ENCODE measurements at regions not wholly inside any gene's neighbourhood (a gene's known extent, or its start where the extent isn't known, plus 50 kb on each side); places are given as distances from the start of the nearest gene placed in this dataset.
"Not testable (repeated sequence)": the region's sequence is repeated elsewhere in the genome, so short reads cannot be mapped to it uniquely, and the experiment has no call there.

DNA sequence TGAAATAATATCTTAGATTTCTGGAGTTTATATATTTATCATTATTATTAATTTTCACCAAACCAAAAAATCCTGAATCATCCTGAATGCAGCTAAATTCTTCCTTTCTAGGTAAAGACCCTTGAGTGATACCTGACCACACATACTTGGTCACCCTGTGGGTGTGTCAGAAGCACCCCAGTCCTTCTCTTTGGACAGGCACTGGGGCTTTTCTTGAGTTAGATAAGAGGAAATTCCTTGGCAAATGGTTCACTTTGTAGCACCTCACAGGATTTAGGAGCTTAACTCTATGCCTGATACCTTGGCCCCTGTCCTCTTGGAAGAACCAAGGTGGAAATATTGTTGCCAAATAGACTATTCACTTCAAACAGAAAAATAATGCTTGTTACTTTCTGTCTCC is 69.6 kb upstream of the PNPLA4 start:
- peaks cover 0 to 7% (median 0%) of the 10 kb centered on the region in 3 donors for H3K9me3 ChIP-seq
- no peaks in the 10 kb centered on the region for H3K4me1 ChIP-seq
- no peak overlapping the region for H3K27ac ChIP-seq
- no peaks in the 10 kb centered on the region for H3K27me3 ChIP-seq
- no peaks in the 10 kb centered on the region for H3K36me3 ChIP-seq
- no peak for DNase-seq
- H3K4me3 ChIP-seq = no peak overlapping the region
- TF ChIP-seq, protein P1, sequence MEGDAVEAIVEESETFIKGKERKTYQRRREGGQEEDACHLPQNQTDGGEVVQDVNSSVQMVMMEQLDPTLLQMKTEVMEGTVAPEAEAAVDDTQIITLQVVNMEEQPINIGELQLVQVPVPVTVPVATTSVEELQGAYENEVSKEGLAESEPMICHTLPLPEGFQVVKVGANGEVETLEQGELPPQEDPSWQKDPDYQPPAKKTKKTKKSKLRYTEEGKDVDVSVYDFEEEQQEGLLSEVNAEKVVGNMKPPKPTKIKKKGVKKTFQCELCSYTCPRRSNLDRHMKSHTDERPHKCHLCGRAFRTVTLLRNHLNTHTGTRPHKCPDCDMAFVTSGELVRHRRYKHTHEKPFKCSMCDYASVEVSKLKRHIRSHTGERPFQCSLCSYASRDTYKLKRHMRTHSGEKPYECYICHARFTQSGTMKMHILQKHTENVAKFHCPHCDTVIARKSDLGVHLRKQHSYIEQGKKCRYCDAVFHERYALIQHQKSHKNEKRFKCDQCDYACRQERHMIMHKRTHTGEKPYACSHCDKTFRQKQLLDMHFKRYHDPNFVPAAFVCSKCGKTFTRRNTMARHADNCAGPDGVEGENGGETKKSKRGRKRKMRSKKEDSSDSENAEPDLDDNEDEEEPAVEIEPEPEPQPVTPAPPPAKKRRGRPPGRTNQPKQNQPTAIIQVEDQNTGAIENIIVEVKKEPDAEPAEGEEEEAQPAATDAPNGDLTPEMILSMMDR (IDR thresholded peaks at IDR 0.05) = no peak
- intact Hi-C loops (cut with DNase I; ENCODE audit: low total_unique reads) = no loop called here

DNA sequence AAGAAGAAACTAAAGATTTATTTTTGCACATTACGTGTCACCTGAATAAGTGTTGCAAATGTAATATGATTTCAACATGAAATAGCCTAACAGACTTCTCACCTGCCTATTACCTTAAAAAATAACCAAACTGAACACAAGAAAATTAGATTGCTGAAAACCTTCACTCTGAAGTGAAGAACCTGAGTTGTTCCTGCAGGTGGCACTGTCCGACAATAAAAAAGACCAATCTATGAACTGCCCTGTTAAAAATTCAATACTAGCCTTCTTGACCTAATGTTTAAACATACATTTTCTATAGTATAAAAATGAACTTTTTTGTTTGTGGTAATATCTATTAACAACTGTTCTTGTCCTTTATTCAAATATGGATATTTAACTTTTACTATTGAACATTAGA is 69.2 kb upstream of the PNPLA4 start:
- intact Hi-C loops (cut with DNase I; ENCODE audit: low total_unique reads) = no loop called here
- Histone ChIP-seq H3K27ac (no peak overlapping the region), H3K27me3 (no peaks in the 10 kb centered on the region), H3K4me1 (no peaks in the 10 kb centered on the region), H3K4me3 (no peak overlapping the region), H3K9me3 (peaks cover 0 to 7% (median 0%) of the 10 kb centered on the region in 3 donors), H3K36me3 (no peaks in the 10 kb centered on the region)
- DNase-seq = no peak
- TF ChIP-seq, protein P1 (IDR thresholded peaks at IDR 0.05) = peak; percentile 40 to 42

DNA sequence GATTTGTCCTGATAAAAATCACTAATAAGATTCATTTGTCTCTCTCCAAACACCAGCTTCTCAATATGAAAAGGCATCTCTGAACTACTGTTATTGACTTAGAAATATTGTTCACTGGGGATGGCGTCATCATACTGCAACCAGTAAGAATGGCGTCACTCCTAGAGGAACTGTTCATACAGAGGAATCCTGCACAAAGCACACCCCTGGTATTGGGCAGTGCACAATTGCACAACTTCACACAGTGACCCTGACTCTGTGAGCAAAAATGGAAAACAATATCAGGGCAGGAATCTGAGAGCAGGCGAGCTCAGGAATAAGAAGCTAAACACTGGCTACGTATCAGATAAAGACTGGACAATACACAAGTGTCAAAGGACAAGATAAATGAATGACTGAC is 66.7 kb upstream of the PNPLA4 start:
- no peaks in the 10 kb centered on the region for H3K4me1 ChIP-seq
- H3K9me3 ChIP-seq = peaks cover 0 to 4% (median 4%) of the 10 kb centered on the region in 3 donors
- no peaks in the 10 kb centered on the region for H3K27me3 ChIP-seq
- DNase-seq = no peak
- H3K4me3 ChIP-seq = no peak overlapping the region
- no peaks in the 10 kb centered on the region for H3K36me3 ChIP-seq
- TF ChIP-seq, protein P1 (IDR thresholded peaks at IDR 0.05) = no peak
- intact Hi-C loops (cut with DNase I; ENCODE audit: low total_unique reads) = no loop called here
- H3K27ac ChIP-seq = no peak overlapping the region

DNA sequence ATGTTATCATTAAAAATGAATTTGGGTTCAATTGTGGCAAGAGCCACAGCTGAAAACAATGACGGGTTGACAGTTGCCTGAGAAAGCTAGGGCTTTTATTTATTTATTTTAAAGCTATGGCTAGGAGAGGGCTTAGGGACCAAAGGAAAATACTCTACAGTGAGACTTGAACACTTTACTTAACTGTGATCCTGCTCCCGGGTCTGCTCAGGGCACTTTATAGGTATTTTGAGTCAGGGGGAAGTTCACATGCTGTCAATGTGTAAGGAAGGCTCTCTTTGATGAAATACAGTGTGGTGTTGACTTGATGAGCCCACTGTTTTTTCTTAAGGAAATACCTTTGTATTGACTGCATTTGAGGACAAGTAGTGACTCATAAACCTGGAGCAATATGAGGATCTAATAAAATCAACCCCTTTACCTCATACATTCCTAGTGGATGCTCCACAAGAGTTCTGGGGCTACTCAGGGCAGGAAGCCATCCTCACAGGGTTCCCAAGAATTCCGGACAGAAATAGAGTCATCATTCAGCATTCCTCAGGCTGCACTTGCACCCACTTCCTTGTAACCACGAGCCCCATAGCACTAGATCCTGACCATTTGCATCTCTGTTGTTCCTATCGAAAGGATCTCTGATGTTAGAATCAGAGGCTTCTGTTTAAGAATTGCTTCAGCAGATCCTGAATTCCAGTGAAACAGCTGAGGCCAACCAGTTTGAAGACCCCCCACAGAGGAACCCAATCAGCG is 61.0 kb upstream of the PNPLA4 start:
- H3K9me3 ChIP-seq; H3K36me3 ChIP-seq; H3K27me3 ChIP-seq; H3K4me3 ChIP-seq; H3K27ac ChIP-seq; H3K4me1 ChIP-seq; intact Hi-C loops (cut with DNase I; ENCODE audit: low total_unique reads); DNase-seq: not testable (repeated sequence)

DNA sequence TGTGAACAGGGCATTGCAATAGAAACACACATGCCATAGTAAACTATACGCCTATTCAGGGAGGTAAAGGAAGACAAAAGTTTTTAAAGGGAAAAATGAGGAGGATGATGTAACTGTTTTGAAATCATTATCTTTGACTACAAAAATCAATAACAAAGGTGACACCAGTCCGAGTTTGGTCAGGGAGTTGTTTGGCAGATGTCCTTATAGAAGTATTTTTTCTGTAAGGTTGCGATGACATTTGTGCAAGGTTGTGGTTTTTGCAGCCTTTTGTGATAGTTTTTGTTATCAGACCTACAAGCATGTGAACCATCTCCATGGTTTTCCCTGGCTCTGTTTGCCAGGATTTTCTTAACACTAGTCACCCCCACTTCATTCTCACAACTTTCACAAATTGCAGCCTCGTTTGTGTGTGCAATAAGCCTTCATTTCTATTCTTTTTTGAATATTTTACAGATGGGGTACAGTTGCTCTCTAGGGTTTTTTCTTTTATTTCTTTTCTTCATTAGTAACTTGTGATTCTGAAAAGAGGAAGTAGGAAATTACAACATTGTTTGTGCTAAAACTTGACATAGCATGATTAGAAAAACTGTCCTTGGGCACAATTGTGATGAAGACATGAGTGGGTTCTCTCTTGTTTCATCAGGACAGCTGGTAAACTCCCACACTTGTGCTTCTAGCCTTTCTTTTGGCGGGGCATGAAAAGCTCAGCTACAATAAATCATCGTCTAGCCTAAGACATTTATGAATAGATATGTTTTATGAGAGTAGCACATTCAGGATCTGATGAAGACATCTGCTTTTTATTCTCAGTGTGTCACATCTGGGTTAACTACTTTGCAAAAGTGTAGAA is 60.2 kb upstream of the PNPLA4 start:
- no peak for DNase-seq
- intact Hi-C loops (cut with DNase I; ENCODE audit: low total_unique reads) = no loop called here

DNA sequence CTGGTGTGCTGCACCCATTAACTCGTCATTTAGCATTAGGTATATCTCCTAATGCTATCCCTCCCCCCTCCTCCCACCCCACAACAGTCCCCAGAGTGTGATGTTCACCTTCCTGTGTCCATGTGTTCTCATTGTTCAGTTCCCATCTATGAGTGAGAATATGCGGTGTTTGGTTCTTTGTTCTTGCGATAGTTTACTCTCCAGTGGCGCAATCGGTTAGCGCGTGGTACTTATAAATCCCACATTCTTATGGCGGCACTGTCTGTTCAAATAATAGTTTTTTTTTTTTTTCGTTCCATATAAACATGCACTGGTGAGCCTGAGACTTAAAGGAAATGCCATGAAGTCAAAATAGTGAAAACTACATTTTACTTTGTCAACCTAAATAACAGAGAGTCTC is 59.5 kb upstream of the PNPLA4 start:
- H3K4me3 ChIP-seq; H3K27ac ChIP-seq; H3K9me3 ChIP-seq; intact Hi-C loops (cut with DNase I; ENCODE audit: low total_unique reads); H3K4me1 ChIP-seq; H3K27me3 ChIP-seq; DNase-seq; H3K36me3 ChIP-seq: not testable (repeated sequence)

More for the DNA sequence above, 60.2 kb upstream of the PNPLA4 start:
- Histone ChIP-seq H3K27me3 (no peaks in the 10 kb centered on the region), H3K36me3 (no peaks in the 10 kb centered on the region), H3K9me3 (peaks cover 0 to 4% (median 0%) of the 10 kb centered on the region in 3 donors), H3K4me3 (no peak overlapping the region), H3K27ac (no peak overlapping the region), H3K4me1 (no peaks in the 10 kb centered on the region)
- TF ChIP-seq, protein P1 (IDR thresholded peaks at IDR 0.05) = no peak
